ENCODE measurements at regions not wholly inside any gene's neighbourhood (a gene's known extent, or its start where the extent isn't known, plus 50 kb on each side); places are given as distances from the start of the nearest gene placed in this dataset.
"Not testable (repeated sequence)": the region's sequence is repeated elsewhere in the genome, so short reads cannot be mapped to it uniquely, and the experiment has no call there.

DNA sequence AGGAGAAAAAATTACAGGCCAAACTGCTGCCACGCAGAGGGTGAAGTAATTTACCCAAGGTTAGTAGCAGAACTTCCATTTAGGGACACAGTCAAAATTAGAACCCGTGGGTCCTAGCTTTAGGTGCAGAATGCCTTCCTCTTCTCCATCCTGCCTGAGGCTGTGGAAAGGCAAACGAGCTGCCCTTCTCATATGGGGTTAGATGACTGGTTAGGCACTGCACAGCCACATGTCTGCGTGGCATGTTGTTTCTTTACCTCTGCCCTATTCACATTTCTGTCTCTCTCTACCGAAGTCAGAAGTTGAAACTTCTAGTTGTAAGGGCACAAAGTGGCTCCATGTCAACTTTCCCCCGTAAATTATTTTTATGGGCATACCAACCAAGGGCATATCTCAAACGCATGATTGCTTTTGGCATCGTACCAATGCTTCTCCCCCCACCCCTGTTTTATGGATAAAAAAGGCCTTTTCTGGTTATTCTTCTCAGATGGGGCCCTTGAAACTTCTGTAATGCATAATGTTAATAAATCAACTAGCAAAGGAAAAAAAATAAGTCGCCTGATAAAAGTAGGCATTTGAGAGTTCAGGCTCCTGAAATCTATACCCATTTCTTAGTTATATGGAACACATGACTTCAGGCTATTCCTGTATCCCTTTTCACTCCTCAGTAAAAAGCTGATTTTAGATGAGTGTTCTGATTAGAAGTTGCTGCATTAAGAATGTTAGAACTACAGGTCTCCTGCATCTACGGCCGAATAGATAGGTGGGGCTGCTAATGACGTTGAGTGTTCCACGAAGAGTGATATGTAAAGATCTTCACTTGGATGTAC is 139.6 kb upstream of the NRIP1 start:
- no peak for DNase-seq (ENCODE audit: low spot score)

DNA sequence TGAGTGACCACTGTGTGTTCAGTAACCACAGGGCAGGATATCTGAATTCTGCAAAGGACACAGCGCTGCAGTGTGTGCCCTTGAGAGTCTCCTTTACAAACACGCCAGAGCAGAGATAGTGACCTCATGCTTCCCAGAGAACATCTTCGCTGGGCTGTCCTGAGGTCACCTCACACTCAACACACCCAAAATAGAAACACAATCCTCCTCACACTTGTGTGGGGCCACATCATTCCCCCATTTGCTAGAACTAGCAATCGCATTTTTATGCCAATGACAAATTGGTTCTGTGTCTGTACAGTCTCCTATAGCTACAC is 140.1 kb upstream of the NRIP1 start:
- no peak for DNase-seq (ENCODE audit: low spot score)

GRCh38 chr21:15206514-15206913 is 141.7 kb upstream of the NRIP1 start:
- no peak for DNase-seq (ENCODE audit: low spot score)

DNA sequence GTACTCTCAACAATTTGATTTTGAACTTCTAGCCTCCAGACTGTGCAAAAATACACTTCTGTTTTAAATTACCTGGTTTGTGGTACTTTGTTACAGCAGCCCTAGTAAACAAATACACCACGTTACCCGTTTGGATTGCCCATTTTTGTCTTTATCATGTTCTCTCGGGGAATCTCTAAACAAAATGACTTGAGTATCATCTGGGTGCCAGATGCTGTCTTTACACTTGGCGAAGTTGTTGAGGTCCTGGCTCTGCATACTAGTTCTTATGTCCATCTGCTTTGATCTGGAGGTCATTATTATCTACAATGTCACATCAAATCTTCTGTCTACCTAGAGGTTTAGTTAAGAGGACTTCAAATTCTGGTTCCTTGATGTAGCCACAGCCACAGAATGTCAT is 142.4 kb upstream of the NRIP1 start:
- no peak for DNase-seq (ENCODE audit: low spot score)

DNA sequence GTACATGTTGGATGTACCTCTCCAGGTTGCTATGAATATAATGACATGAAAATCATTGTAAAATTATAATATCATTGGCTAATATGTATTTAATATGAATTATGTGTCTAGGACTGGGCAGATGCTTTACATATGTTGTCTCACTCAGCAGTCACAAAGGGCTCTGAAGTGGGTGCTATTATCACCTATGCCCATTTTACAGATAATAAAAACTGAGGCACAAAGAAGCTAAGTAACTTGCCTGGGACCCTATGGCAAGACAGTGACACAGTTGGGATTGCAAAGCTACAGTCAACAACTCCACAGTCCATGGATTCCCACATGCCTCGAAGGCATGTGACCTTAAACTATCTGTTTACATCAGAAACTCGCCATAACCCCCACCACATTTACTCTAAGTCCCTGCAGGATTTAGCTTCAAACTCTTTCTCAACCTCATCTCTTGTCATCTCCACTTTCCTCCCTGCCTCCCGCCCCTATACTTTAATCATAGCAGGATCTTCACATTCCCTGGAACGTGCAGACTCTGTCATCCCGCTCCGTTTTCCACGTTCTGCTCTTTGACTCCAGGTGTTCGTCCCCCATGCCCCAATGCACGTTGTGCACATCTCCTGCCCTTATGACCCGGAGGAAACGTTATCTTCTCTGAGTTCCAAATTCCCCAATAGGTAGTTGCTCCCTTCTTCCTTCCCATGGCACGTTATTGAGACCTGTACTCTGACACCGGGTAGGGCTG is 143.0 kb upstream of the NRIP1 start:
- DNase-seq (ENCODE audit: low spot score) = no peak

DNA sequence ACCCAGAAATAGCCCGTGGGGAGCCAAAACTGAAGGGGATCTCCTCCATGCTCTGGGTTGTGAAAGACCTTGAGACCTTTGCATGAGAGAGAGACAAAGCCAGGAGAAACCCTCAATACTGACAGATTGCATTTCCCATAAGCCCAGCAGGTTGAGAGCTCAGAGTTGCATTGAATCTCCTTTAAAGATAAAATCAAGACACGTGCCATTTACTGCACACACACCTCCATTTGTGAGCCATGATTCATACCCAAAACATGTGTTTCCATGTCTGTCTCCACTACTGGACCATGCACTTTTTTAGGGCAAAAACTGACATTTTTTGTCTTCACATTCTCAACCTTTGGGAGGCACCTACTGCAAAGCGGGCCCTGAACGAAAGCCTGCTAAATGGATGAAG is 144.0 kb upstream of the NRIP1 start:
- DNase-seq (ENCODE audit: low spot score) = no peak

DNA sequence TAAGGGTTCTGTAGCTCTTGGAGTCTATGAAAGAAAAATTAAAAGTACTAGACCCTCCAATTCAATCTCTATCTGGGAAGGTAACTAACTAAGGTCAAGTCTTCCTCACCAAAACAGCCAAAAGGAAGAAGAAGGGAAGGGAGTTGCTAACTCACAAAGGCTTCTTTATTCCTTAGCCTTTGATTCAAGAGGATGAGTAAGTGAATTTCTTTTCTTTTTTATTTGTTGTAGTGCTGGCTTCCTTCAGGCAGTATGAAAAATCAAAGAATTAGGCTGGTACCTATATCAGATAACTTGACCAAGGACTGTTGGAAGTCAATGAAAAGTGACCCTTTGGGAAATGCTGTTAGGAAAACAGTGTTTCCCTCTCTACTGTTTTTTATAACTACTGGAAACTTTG is 144.4 kb upstream of the NRIP1 start:
- DNase-seq (ENCODE audit: low spot score) = no peak

DNA sequence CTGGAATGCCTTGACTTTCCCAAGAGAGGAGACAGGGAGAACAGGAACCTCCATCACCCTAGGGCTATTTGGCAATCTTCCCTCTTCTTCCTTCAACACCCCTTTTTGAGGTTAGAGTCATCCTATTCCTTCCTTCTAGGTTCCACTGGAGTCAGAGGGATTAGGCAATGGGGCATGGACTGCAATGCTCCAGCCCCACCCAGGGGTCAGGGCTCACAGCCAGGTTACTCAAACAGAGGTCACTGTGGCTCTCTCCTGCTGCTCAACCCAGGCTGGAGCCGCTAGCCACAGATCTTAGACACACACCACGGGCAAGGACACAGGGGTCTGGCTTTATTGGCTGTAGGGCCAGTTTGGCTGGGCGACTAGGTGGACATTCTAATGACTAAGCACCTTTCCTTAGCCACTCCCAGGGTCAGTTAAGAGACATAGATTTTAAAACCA is 145.5 kb upstream of the NRIP1 start:
- peak; percentile 29 for DNase-seq (ENCODE audit: low spot score)

GRCh38 chr21:15211491-15212133 is 146.8 kb upstream of the NRIP1 start:
- DNase-seq (ENCODE audit: low spot score) = no peak

DNA sequence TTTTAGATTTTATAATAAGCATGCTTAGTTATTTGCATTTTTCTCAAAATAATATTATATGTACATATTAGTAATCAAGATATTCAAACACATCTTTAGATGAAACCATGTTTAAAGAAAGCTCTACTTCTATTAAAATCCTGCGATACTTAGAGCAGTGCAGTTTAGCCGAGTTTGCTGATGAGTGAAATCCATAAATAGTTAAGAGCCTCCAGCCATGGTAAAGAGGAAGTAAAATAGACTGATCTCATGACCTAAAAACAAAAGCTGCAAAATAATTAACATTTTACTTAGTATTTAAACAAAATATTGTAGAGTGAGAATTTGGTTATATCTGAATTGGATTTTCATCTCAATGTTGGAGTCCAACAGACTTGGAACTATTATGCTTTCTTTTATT is 147.4 kb upstream of the NRIP1 start:
- DNase-seq (ENCODE audit: low spot score) = no peak

DNA sequence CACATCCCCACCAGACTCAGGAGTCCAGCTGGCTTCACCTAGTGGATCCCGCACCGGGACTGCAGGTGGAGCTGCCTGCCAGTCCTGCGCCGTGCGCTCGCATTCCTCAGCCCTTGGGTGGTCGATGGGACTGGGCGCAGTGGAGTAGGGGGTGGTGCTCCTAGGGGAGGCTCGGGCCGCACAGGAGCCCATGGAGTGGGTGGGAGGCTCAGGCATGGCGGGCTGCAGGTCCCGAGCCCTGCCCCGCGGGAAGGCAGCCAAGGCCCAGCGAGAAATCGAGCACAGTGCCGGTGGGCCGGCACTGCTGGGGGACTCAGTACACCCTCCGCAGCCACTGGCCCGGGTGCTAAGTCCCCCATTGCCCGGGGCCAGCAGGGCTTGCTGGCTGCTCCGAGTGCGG is 153.7 kb upstream of the NRIP1 start:
- DNase-seq (ENCODE audit: low spot score) = not testable (repeated sequence)

GRCh38 chr21:15219039-15219438 is 154.2 kb upstream of the NRIP1 start:
- DNase-seq (ENCODE audit: low spot score) = no peak

GRCh38 chr21:15219894-15220293 is 155.1 kb upstream of the NRIP1 start:
- DNase-seq (ENCODE audit: low spot score) = no peak

DNA sequence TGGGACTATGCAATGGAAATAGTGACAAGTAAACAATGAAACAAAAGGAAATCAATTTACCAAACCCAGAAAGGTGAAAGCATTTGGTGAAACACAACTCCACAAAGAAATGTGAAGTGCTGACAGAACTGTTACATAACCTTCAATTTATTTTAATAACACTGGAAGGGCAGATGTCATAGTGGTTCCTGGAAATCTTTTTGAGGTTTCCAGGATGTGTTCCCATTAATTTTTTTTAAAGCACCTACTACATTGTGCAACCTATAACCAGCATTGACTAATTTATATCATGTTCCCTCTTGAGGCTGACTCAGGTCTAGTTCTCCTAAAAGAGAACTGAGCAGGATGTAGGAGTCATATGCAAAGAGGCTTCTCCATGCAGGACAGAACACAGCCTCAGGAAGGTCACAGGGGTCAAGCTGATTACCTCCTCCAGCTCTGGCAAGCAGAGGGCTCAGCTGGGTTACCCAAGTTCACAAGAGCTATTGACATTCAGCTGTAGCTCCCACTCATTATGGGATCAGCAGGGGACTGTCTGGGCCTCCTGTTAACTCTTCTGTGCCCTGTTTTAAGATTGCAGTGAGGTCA is 157.1 kb upstream of the NRIP1 start:
- no peak for DNase-seq (ENCODE audit: low spot score)

GRCh38 chr21:15222707-15223106 is 157.9 kb upstream of the NRIP1 start:
- DNase-seq (ENCODE audit: low spot score) = no peak

GRCh38 chr21:15224346-15225086 is 159.7 kb upstream of the NRIP1 start:
- DNase-seq (ENCODE audit: low spot score) = peak; percentile 48

DNA sequence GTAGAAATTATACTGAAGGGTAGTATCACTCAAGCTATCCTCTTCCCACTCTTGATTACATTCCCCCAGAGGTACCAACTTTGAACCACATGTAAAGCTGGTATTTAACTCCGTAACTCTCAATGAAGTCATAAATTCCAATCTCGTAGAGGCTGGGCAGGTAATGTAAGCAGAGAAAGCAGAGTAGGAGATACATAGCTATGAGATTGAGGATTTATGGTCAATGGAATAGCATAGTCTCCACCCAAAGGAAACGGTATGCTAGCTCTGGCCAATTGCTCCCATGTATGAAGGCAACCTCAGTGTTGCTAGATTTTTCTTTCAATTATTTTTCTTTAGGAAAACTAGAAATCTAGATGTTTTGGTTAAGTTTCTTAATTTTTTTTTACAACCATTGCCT is 163.1 kb upstream of the NRIP1 start:
- DNase-seq (ENCODE audit: low spot score) = no peak

DNA sequence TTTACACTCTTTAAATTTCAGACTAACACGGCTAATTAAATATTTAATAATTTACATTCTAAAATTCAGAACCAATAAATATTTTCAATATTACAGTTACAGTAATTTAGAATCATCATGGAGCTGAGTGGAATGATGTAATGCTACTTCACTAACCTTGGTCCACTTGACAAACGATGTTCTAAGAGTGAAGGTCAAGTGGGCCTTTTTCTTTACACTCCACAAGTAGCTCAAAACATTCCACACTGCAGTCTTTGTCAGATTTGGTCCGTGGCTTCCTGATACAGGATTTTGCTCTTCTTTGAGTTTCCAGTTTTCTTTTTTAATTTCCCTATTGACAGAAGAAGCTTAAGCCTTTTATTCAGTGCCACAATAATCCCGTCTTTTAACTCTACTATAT is 164.6 kb upstream of the NRIP1 start:
- no peak for DNase-seq (ENCODE audit: low spot score)

DNA sequence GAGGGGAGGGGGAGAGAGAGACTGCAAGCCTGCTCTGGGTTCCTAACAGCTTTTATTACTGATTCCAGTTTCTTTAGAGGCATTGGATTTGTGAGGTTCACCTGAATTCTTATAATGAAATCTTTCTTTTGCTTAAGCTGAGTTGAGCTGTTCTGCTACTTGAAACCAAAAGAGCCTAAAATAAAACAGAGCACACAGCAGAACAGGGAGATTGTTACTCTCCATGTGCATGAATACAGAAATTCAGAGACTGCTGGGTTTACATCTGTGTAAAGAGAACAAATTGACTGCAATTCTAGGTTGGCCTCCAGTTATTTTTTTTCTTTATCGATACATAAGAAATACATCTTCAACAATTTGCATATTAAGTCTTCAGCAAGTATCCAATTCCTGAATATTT is 168.8 kb upstream of the NRIP1 start:
- DNase-seq (ENCODE audit: low spot score) = no peak

GRCh38 chr21:15236111-15236510 is 171.3 kb upstream of the NRIP1 start:
- no peak for DNase-seq (ENCODE audit: low spot score)

DNA sequence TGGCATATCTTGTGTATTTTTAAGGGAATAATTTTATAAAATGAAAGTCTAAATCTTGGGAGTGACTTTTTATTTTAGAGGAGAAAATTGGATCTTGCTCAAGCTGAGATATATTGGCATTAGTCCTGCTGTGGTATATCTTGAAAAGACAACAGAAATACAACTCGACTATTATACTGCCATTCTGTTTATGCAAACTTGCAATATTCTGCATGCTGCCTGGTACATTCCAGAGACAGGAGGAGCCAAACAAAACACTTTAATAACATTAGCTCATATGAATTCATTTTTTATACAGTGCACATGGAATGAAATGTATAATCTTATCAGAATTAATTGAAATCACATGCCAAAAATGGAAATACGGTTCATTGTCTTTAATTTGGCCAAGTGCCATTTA is 176.0 kb upstream of the NRIP1 start:
- DNase-seq (ENCODE audit: low spot score) = no peak

All from AG20443 (cell line).